ENCODE measurements at regions not wholly inside any gene's neighbourhood (a gene's known extent, or its start where the extent isn't known, plus 50 kb on each side); places are given as distances from the start of the nearest gene placed in this dataset.
A peak's percentile ranks its signal among the peaks of the same experiment; 100 is the strongest.

DNA sequence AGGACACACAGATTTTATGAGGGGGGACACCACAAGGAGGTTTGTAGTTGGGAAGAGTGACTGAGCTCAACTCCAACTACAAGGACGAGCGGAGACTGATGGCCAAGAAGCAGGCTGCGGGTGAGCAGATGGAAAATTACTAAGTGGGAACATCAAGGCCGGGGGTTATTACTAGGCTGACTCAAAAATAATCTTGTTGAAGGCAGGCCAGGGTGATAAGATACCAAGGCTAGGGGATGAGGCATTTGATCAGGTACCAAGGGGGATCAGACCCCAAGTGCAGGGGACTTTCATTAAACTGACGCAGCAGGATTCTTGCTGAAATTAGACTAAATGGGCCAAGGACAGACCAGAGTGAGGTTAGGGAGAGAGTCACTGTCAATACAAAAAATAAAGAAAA, 119.4 kb upstream of the SORBS2 start:
- H3K36me3 Mint-ChIP-seq: no peaks in the 10 kb centered on the region
- DNase-seq (ENCODE audit: low spot score) (no peak), ATAC-seq (no peak)
- no peaks in the 10 kb centered on the region for H3K27me3 Mint-ChIP-seq (ENCODE audit: low read depth)
- ChIA-PET POLR2A (no interaction called here), CTCF (no interaction called here)
- no peaks in the 10 kb centered on the region for H3K9me3 Mint-ChIP-seq
- TF ChIP-seq JAZF1 (CRISPR knock-in tag; IDR thresholded peaks at IDR 0.05) (no peak), FOXP1 (CRISPR knock-in tag; IDR thresholded peaks at IDR 0.05; ENCODE audit: borderline replicate concordance) (no peak), NFATC4 (CRISPR knock-in tag; IDR thresholded peaks at IDR 0.05) (no peak), ZNF138 (CRISPR knock-in tag; conservative IDR thresholded peaks at IDR 0.05) (no peak), TEAD4 (CRISPR knock-in tag; IDR thresholded peaks at IDR 0.05) (no peak), ZNF317 (CRISPR knock-in tag; IDR thresholded peaks at IDR 0.05; ENCODE audit: borderline replicate concordance, low read depth) (no peak), NFE2L1 (CRISPR knock-in tag; IDR thresholded peaks at IDR 0.05) (no peak)
- TF ChIP-seq, protein P1, sequence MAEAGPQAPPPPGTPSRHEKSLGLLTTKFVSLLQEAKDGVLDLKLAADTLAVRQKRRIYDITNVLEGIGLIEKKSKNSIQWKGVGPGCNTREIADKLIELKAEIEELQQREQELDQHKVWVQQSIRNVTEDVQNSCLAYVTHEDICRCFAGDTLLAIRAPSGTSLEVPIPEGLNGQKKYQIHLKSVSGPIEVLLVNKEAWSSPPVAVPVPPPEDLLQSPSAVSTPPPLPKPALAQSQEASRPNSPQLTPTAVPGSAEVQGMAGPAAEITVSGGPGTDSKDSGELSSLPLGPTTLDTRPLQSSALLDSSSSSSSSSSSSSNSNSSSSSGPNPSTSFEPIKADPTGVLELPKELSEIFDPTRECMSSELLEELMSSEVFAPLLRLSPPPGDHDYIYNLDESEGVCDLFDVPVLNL (CRISPR knock-in tag; IDR thresholded peaks at IDR 0.05; ENCODE audit: borderline replicate concordance, low read depth): no peak
- TF ChIP-seq, protein P2, sequence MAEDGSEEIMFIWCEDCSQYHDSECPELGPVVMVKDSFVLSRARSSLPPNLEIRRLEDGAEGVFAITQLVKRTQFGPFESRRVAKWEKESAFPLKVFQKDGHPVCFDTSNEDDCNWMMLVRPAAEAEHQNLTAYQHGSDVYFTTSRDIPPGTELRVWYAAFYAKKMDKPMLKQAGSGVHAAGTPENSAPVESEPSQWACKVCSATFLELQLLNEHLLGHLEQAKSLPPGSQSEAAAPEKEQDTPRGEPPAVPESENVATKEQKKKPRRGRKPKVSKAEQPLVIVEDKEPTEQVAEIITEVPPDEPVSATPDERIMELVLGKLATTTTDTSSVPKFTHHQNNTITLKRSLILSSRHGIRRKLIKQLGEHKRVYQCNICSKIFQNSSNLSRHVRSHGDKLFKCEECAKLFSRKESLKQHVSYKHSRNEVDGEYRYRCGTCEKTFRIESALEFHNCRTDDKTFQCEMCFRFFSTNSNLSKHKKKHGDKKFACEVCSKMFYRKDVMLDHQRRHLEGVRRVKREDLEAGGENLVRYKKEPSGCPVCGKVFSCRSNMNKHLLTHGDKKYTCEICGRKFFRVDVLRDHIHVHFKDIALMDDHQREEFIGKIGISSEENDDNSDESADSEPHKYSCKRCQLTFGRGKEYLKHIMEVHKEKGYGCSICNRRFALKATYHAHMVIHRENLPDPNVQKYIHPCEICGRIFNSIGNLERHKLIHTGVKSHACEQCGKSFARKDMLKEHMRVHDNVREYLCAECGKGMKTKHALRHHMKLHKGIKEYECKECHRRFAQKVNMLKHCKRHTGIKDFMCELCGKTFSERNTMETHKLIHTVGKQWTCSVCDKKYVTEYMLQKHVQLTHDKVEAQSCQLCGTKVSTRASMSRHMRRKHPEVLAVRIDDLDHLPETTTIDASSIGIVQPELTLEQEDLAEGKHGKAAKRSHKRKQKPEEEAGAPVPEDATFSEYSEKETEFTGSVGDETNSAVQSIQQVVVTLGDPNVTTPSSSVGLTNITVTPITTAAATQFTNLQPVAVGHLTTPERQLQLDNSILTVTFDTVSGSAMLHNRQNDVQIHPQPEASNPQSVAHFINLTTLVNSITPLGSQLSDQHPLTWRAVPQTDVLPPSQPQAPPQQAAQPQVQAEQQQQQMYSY (CRISPR knock-in tag; IDR thresholded peaks at IDR 0.05): no peak
- TF ChIP-seq, protein P3, sequence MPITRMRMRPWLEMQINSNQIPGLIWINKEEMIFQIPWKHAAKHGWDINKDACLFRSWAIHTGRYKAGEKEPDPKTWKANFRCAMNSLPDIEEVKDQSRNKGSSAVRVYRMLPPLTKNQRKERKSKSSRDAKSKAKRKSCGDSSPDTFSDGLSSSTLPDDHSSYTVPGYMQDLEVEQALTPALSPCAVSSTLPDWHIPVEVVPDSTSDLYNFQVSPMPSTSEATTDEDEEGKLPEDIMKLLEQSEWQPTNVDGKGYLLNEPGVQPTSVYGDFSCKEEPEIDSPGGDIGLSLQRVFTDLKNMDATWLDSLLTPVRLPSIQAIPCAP (CRISPR knock-in tag; IDR thresholded peaks at IDR 0.05): no peak
- TF ChIP-seq, protein P4, sequence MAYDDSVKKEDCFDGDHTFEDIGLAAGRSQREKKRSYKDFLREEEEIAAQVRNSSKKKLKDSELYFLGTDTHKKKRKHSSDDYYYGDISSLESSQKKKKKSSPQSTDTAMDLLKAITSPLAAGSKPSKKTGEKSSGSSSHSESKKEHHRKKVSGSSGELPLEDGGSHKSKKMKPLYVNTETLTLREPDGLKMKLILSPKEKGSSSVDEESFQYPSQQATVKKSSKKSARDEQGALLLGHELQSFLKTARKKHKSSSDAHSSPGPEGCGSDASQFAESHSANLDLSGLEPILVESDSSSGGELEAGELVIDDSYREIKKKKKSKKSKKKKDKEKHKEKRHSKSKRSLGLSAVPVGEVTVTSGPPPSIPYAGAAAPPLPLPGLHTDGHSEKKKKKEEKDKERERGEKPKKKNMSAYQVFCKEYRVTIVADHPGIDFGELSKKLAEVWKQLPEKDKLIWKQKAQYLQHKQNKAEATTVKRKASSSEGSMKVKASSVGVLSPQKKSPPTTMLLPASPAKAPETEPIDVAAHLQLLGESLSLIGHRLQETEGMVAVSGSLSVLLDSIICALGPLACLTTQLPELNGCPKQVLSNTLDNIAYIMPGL (CRISPR knock-in tag; IDR thresholded peaks at IDR 0.05): no peak
- TF ChIP-seq, protein P5, sequence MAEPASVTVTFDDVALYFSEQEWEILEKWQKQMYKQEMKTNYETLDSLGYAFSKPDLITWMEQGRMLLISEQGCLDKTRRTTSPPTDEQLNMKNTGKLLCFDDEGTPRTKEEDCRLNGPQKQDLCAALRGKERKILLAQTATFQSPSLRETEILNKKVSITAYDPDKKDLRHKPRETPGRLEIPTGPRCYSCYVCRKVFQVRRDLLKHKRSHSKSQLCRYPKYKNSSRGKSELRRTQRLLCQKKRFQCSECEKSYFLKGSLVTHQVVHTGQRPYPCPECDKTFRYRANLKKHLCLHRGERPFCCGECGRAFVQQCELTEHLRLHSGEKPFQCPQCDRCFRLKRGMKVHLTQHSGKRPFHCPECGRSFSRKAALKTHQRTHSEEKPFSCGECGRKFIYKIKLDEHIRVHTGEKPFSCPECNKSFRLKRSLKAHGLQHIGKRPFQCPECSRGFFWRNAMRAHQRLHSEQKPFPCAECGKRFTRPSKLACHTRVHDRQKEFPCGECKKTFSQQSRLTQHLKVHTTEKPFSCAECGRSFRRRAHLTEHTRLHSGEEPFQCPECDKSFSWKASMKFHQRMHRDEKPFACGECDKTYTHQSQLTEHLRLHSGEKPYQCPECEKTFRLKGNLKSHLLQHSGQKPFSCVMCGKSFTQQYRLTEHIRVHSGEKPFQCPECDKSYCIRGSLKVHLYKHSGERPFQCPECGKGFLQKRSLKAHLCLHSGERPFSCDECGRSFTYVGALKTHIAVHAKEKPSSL (CRISPR knock-in tag; conservative IDR thresholded peaks at IDR 0.05): no peak
- H3K27ac Mint-ChIP-seq: peak overlapping the region; percentile 50; the same call in 1 of the 2 replicates
- H3K4me1 Mint-ChIP-seq: peaks cover 23% of the 10 kb centered on the region
- no peak overlapping the region for H3K4me3 Mint-ChIP-seq

DNA sequence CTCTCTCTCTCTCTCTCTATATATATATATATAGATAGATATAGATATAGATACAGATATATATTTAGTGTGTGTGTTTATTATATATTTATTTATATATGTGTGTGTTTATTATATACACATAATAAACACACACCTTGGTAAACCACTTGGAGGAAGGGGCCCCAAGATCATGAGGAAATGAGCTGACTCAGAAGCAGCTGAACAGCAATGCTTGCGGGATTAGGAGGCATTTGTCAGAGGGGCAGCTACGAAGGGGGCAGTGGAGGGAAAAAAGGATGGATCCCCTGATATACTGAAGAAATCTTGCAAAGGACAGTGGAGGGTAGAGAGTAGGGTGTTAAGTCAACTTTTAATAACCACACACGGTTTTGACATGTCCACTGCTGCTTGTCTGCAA, 120.0 kb upstream of the SORBS2 start:
- DNase-seq (ENCODE audit: low spot score) (no peak), ATAC-seq (no peak)
- Mint-ChIP-seq H3K27ac (no peak overlapping the region), H3K36me3 (no peaks in the 10 kb centered on the region), H3K4me3 (no peak overlapping the region), H3K4me1 (peaks cover 23% of the 10 kb centered on the region), H3K27me3 (ENCODE audit: low read depth) (no peaks in the 10 kb centered on the region), H3K9me3 (no peaks in the 10 kb centered on the region)
- POLR2A ChIA-PET: no interaction called here
- CTCF ChIA-PET: no interaction called here
- TF ChIP-seq, protein P6, sequence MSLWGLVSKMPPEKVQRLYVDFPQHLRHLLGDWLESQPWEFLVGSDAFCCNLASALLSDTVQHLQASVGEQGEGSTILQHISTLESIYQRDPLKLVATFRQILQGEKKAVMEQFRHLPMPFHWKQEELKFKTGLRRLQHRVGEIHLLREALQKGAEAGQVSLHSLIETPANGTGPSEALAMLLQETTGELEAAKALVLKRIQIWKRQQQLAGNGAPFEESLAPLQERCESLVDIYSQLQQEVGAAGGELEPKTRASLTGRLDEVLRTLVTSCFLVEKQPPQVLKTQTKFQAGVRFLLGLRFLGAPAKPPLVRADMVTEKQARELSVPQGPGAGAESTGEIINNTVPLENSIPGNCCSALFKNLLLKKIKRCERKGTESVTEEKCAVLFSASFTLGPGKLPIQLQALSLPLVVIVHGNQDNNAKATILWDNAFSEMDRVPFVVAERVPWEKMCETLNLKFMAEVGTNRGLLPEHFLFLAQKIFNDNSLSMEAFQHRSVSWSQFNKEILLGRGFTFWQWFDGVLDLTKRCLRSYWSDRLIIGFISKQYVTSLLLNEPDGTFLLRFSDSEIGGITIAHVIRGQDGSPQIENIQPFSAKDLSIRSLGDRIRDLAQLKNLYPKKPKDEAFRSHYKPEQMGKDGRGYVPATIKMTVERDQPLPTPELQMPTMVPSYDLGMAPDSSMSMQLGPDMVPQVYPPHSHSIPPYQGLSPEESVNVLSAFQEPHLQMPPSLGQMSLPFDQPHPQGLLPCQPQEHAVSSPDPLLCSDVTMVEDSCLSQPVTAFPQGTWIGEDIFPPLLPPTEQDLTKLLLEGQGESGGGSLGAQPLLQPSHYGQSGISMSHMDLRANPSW (CRISPR knock-in tag; conservative IDR thresholded peaks at IDR 0.05; ENCODE audit: low read depth): no peak
- TF ChIP-seq, protein P7, sequence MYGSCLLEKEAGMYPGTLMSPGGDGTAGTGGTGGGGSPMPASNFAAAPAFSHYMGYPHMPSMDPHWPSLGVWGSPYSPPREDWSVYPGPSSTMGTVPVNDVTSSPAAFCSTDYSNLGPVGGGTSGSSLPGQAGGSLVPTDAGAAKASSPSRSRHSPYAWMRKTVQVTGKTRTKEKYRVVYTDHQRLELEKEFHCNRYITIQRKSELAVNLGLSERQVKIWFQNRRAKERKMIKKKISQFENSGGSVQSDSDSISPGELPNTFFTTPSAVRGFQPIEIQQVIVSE (CRISPR knock-in tag; IDR thresholded peaks at IDR 0.05; ENCODE audit: borderline replicate concordance): no peak
- TF ChIP-seq TCF7 (CRISPR knock-in tag; IDR thresholded peaks at IDR 0.05; ENCODE audit: low read depth) (no peak), SOX15 (CRISPR knock-in tag; IDR thresholded peaks at IDR 0.05) (no peak), NFE2L1 (CRISPR knock-in tag; IDR thresholded peaks at IDR 0.05) (no peak), ZNF416 (CRISPR knock-in tag; IDR thresholded peaks at IDR 0.05) (no peak), ESRRA (CRISPR knock-in tag; IDR thresholded peaks at IDR 0.05; ENCODE audit: borderline replicate concordance) (no peak), SP1 (CRISPR knock-in tag; conservative IDR thresholded peaks at IDR 0.05) (no peak)
- TF ChIP-seq, protein P8, sequence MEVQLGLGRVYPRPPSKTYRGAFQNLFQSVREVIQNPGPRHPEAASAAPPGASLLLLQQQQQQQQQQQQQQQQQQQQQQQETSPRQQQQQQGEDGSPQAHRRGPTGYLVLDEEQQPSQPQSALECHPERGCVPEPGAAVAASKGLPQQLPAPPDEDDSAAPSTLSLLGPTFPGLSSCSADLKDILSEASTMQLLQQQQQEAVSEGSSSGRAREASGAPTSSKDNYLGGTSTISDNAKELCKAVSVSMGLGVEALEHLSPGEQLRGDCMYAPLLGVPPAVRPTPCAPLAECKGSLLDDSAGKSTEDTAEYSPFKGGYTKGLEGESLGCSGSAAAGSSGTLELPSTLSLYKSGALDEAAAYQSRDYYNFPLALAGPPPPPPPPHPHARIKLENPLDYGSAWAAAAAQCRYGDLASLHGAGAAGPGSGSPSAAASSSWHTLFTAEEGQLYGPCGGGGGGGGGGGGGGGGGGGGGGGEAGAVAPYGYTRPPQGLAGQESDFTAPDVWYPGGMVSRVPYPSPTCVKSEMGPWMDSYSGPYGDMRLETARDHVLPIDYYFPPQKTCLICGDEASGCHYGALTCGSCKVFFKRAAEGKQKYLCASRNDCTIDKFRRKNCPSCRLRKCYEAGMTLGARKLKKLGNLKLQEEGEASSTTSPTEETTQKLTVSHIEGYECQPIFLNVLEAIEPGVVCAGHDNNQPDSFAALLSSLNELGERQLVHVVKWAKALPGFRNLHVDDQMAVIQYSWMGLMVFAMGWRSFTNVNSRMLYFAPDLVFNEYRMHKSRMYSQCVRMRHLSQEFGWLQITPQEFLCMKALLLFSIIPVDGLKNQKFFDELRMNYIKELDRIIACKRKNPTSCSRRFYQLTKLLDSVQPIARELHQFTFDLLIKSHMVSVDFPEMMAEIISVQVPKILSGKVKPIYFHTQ (CRISPR knock-in tag; IDR thresholded peaks at IDR 0.05): no peak
